NCI-H2196 (cell line): ENCODE measurements at regions not wholly inside any gene's neighbourhood (a gene's known extent, or its start where the extent isn't known, plus 50 kb on each side); places are given as distances from the start of the nearest gene placed in this dataset.

Experiments
- DNase-seq: peaks from one replicate; lab custom pipeline; 2025; ENCODE audit not compliant: unreplicated experiment; lab: John Stamatoyannopoulos, UW

- DNase-seq = no peak
Measured at GRCh38 chr1:82628887-82629286, 828.2 kb downstream of the ADGRL2 start.

GRCh38 chr1:82625537-82625936, 824.8 kb downstream of the ADGRL2 start:
- DNase-seq = no peak

GRCh38 chr1:82621076-82621475, 820.3 kb downstream of the ADGRL2 start:
- no peak for DNase-seq

- DNase-seq = no peak
Measured at GRCh38 chr1:82614090-82614489, 813.4 kb downstream of the ADGRL2 start.

GRCh38 chr1:82612986-82613385, 812.3 kb downstream of the ADGRL2 start:
- no peak for DNase-seq

GRCh38 chr1:82606546-82606945, 805.8 kb downstream of the ADGRL2 start:
- no peak for DNase-seq

- no peak for DNase-seq
Measured at GRCh38 chr1:82604524-82604923, 803.8 kb downstream of the ADGRL2 start.

- no peak for DNase-seq
Measured at GRCh38 chr1:82600314-82600713, 799.6 kb downstream of the ADGRL2 start.

- no peak for DNase-seq
Measured at GRCh38 chr1:82598812-82599211, 798.1 kb downstream of the ADGRL2 start.

GRCh38 chr1:82598337-82598736, 797.6 kb downstream of the ADGRL2 start:
- DNase-seq = no peak

- DNase-seq = no peak
Measured at GRCh38 chr1:82597649-82598048, 796.9 kb downstream of the ADGRL2 start.

- no peak for DNase-seq
Measured at GRCh38 chr1:82597141-82597540, 796.4 kb downstream of the ADGRL2 start.

GRCh38 chr1:82593561-82593960, 792.8 kb downstream of the ADGRL2 start:
- DNase-seq = no peak

GRCh38 chr1:82589588-82589987, 788.9 kb downstream of the ADGRL2 start:
- DNase-seq = no peak

GRCh38 chr1:82587371-82587770, 786.6 kb downstream of the ADGRL2 start:
- no peak for DNase-seq

- no peak for DNase-seq
Measured at GRCh38 chr1:82586473-82586872, 785.7 kb downstream of the ADGRL2 start.

- no peak for DNase-seq
Measured at GRCh38 chr1:82582347-82582746, 781.6 kb downstream of the ADGRL2 start.

- DNase-seq = no peak
Measured at GRCh38 chr1:82578086-82578726, 777.5 kb downstream of the ADGRL2 start.

GRCh38 chr1:82567348-82567747, 766.6 kb downstream of the ADGRL2 start:
- no peak for DNase-seq

GRCh38 chr1:82565546-82565945, 764.8 kb downstream of the ADGRL2 start:
- DNase-seq = peak; percentile 15

GRCh38 chr1:82565146-82565545, 764.4 kb downstream of the ADGRL2 start:
- no peak for DNase-seq

GRCh38 chr1:82564333-82564732, 763.6 kb downstream of the ADGRL2 start:
- DNase-seq = no peak

- DNase-seq = no peak
Measured at GRCh38 chr1:82562448-82562847, 761.7 kb downstream of the ADGRL2 start.
